ENCODE measurements at regions not wholly inside any gene's neighbourhood (a gene's known extent, or its start where the extent isn't known, plus 50 kb on each side); places are given as distances from the start of the nearest gene placed in this dataset.

- H3K27me3 ChIP-seq (ENCODE audit: control insufficient read depth in 2 of 2, insufficient read depth in 2 of 2, low read length in 2 of 2), result no peaks in the 10 kb centered on the region
- H4K20me1 ChIP-seq (ENCODE audit: insufficient read depth, low read length), result no peaks in the 10 kb centered on the region
- Mint-ChIP-seq H3K36me3 (no peaks in the 10 kb centered on the region), H3K27me3 (ENCODE audit: low read depth in 3 of 3) (no peaks in the 10 kb centered on the region), H3K4me3 (no peak overlapping the region), H3K27ac (no peak overlapping the region), H3K9me3 (peaks cover 0 to 13% (median 0%) of the 10 kb centered on the region in 7 donors), H3K4me1 (no peaks in the 10 kb centered on the region)
- no peak overlapping the region for H3K9ac ChIP-seq (ENCODE audit: insufficient read depth, low read length, poor library complexity, severe bottlenecking)
- WGBS (ENCODE audit: insufficient coverage), result no CpG with 5 or more reads among the region's 2 CpGs
- DNase-seq, result no peak
- no peaks in the 10 kb centered on the region for H3K79me2 ChIP-seq (ENCODE audit: insufficient read depth, low read length)
- H3K4me2 ChIP-seq (replicated peaks; ENCODE audit: extremely low read depth, low read length, poor library complexity, severe bottlenecking), result no peak overlapping the region
- intact Hi-C loops (cut with micrococcal nuclease), result no loop called here
- no peak for TF ChIP-seq CTCF (IDR thresholded peaks at IDR 0.05)
- no peaks in the 10 kb centered on the region for H3K4me1 ChIP-seq (ENCODE audit: control insufficient read depth in 1 of 2, insufficient read depth in 2 of 2, low read length in 2 of 2)
- no peak overlapping the region for H2AFZ ChIP-seq (ENCODE audit: insufficient read depth, low read depth, low read length, poor library complexity, severe bottlenecking)
- no peak overlapping the region for H3K27ac ChIP-seq (ENCODE audit: low read depth in 1 of 2, low read length in 2 of 2)
- H3K36me3 ChIP-seq (replicated peaks in 1 of 2; ENCODE audit: control insufficient read depth in 1 of 2, insufficient read depth in 2 of 2, low read length in 2 of 2), result no peaks in the 10 kb centered on the region
- no peaks in the 10 kb centered on the region for H3K9me3 ChIP-seq (replicated peaks in 1 of 2; ENCODE audit: control insufficient read depth in 1 of 2, insufficient read depth in 1 of 2, low read length in 2 of 2)
- H3K4me3 ChIP-seq (replicated peaks in 1 of 3; ENCODE audit: low read depth in 2 of 3, low read length in 3 of 3), result no peak overlapping the region
Measured at GRCh38 chr6:9233226-9233625, 797.9 kb upstream of the SLC35B3 start.

- intact Hi-C loops (cut with micrococcal nuclease), result no loop called here
- no peak overlapping the region for H3K27ac Mint-ChIP-seq
- DNase-seq, result no peak
Measured at GRCh38 chr6:9225441-9225871, 790.1 kb upstream of the SLC35B3 start.

More at GRCh38 chr6:9225441-9225871, 790.1 kb upstream of the SLC35B3 start:
- Histone ChIP-seq H3K4me2 (replicated peaks; ENCODE audit: extremely low read depth, low read length, poor library complexity, severe bottlenecking) (no peak overlapping the region), H3K27me3 (ENCODE audit: control insufficient read depth in 2 of 2, insufficient read depth in 2 of 2, low read length in 2 of 2) (no peaks in the 10 kb centered on the region), H3K9ac (ENCODE audit: insufficient read depth, low read length, poor library complexity, severe bottlenecking) (no peak overlapping the region), H4K20me1 (ENCODE audit: insufficient read depth, low read length) (no peaks in the 10 kb centered on the region), H3K36me3 (replicated peaks in 1 of 2; ENCODE audit: control insufficient read depth in 1 of 2, insufficient read depth in 2 of 2, low read length in 2 of 2) (no peaks in the 10 kb centered on the region), H3K79me2 (ENCODE audit: insufficient read depth, low read length) (no peaks in the 10 kb centered on the region), H3K4me3 (replicated peaks in 1 of 3; ENCODE audit: low read depth in 2 of 3, low read length in 3 of 3) (no peak overlapping the region), H3K4me1 (ENCODE audit: control insufficient read depth in 1 of 2, insufficient read depth in 2 of 2, low read length in 2 of 2) (no peaks in the 10 kb centered on the region), H3K9me3 (replicated peaks in 1 of 2; ENCODE audit: control insufficient read depth in 1 of 2, insufficient read depth in 1 of 2, low read length in 2 of 2) (peaks cover 0 to 2% of the 10 kb centered on the region in 2 donors), H2AFZ (ENCODE audit: insufficient read depth, low read depth, low read length, poor library complexity, severe bottlenecking) (no peak overlapping the region), H3K27ac (ENCODE audit: low read depth in 1 of 2, low read length in 2 of 2) (no peak overlapping the region)
- Mint-ChIP-seq H3K36me3 (no peaks in the 10 kb centered on the region), H3K4me3 (no peak overlapping the region), H3K9me3 (peaks cover 0 to 12% (median 7%) of the 10 kb centered on the region in 7 donors), H3K27me3 (ENCODE audit: low read depth in 3 of 3) (peaks cover 0 to 2% (median 0%) of the 10 kb centered on the region in 3 donors), H3K4me1 (no peaks in the 10 kb centered on the region)
- no peak for TF ChIP-seq CTCF (IDR thresholded peaks at IDR 0.05)
- 67% methylated on average over 3 of the region's 3 CpGs for WGBS (ENCODE audit: insufficient coverage)
